ENCODE measurements at regions not wholly inside any gene's neighbourhood (a gene's known extent, or its start where the extent isn't known, plus 50 kb on each side); places are given as distances from the start of the nearest gene placed in this dataset.
"Not testable (repeated sequence)": the region's sequence is repeated elsewhere in the genome, so short reads cannot be mapped to it uniquely, and the experiment has no call there.

DNA sequence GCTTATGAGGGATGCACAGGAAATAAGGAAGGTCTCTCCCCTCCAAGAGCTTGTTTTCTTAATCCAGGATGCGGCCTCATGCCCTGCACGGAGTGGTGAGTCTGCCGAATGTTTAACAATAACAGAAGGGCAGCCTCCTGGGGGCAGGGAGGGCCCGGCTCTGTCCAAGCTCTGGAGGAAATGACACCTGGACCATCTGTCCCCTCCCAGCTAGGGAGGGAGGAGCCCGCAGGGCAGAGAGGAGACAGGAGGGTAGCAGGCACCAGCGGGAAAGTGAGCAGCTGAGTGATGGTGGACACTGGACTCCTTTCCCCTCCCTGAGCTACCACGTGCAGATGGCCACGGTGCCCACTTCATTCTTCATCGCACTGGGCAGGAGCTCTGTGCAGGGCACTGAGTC, 398.2 kb upstream of the MYT1L start:
- TF ChIP-seq, protein P1, sequence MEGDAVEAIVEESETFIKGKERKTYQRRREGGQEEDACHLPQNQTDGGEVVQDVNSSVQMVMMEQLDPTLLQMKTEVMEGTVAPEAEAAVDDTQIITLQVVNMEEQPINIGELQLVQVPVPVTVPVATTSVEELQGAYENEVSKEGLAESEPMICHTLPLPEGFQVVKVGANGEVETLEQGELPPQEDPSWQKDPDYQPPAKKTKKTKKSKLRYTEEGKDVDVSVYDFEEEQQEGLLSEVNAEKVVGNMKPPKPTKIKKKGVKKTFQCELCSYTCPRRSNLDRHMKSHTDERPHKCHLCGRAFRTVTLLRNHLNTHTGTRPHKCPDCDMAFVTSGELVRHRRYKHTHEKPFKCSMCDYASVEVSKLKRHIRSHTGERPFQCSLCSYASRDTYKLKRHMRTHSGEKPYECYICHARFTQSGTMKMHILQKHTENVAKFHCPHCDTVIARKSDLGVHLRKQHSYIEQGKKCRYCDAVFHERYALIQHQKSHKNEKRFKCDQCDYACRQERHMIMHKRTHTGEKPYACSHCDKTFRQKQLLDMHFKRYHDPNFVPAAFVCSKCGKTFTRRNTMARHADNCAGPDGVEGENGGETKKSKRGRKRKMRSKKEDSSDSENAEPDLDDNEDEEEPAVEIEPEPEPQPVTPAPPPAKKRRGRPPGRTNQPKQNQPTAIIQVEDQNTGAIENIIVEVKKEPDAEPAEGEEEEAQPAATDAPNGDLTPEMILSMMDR (IDR thresholded peaks at IDR 0.05; ENCODE audit: low read depth, low read length, missing control alignments) = no peak
- in situ Hi-C loops (cut with HindIII; ENCODE audit: low sequenced_read_pairs) = no loop called here

DNA sequence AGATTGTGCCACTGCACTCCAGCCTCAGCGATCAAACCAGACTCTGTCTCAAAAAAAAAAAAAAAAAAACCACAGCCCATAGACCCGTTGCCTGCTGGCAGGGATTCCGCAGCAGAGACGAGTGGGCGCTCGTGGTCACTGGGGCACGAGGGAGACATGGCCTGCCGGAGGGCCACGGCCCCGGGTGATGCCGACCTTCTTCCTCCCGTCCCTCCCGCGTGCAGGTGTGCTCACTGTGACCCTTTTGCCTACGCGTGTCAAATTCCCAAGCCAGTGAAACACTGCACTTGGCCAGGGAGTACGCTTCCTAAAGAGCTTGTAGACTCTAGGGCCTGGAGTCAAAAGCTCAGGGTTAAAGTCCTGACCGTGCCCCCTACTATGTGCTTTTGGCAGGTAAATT, 397.6 kb upstream of the MYT1L start:
- TF ChIP-seq, protein P1 (IDR thresholded peaks at IDR 0.05; ENCODE audit: low read depth, low read length, missing control alignments) = no peak
- in situ Hi-C loops (cut with HindIII; ENCODE audit: low sequenced_read_pairs) = no loop called here
- H3K4me3 ChIP-seq (ENCODE audit: low read depth, low read length) = no peak overlapping the region
- no peak for DNase-seq (ENCODE audit: low read depth)

More for the DNA sequence above, 398.2 kb upstream of the MYT1L start:
- H3K4me3 ChIP-seq (ENCODE audit: low read depth, low read length) = no peak overlapping the region
- DNase-seq (ENCODE audit: low read depth) = no peak

DNA sequence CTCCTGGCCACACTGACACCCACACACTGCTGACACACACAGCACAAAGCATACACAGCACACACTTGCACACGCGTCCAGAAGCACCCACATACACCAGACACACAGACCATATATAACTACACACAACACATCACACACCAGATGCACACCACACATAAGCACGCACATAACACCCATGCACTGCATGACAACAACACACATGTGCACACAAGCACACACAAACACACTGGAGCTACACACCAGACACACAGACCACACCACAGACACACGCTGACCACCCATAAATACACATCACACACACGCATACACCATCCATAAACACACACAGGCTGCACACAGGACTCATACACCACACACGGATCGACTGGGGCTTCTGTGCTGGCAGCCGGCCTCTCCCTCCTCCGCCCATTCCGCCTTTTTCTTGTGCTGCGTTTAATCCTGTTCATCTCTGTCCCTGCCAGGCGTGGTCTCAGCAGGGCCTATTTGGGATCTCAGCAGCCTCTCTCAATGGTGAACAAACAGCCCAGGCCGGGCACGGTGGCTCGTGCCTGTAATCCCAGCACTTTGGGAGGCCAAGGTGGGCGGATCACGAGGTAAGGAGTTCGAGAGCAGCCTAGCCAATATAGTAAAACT, 396.9 kb upstream of the MYT1L start:
- TF ChIP-seq, protein P1 (IDR thresholded peaks at IDR 0.05; ENCODE audit: low read depth, low read length, missing control alignments) = no peak

DNA sequence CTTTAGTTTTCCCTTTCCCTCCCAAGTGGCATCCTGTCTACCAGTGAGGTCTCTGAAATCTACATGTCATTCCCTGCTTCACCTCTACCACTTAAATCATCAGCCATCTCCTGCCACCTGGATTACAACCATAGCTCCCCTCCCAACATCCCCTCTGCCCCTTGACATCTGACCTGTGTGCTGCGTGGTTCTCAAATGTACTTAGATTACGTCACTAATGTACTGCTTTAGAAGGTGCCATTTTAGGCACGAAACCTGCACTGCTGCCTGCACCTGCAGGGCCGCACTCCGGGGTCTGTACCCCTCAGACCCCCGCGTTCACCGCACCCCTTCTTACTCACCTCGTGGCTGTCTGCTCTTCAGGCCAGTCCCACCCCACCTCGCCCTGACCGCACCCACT, 395.1 kb upstream of the MYT1L start:
- in situ Hi-C loops (cut with HindIII; ENCODE audit: low sequenced_read_pairs) = no loop called here
- no peak overlapping the region for H3K4me3 ChIP-seq (ENCODE audit: low read depth, low read length)
- TF ChIP-seq, protein P1 (IDR thresholded peaks at IDR 0.05; ENCODE audit: low read depth, low read length, missing control alignments) = no peak
- no peak for DNase-seq (ENCODE audit: low read depth)

More for the DNA sequence above, 396.9 kb upstream of the MYT1L start:
- no peak for DNase-seq (ENCODE audit: low read depth)
- in situ Hi-C loops (cut with HindIII; ENCODE audit: low sequenced_read_pairs) = no loop called here
- no peak overlapping the region for H3K4me3 ChIP-seq (ENCODE audit: low read depth, low read length)

DNA sequence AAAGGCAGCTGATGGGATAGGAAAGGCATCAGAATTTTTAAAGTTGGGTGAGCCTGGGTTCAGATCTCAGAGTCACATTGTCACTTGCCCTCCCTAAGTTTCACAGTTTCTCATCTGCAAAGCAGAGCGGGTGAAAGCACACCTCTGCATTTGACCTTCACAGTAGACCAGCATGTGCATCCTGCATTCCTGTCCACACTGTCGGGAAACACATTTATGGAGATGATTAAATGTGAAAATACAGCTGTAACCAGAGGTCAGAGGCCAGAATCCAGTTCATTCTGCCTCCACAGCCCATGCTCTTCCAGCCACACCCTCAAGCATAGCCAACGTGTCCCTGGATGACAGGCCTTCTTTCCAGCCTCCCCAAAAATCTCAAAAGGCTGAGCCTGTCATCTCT, 392.0 kb upstream of the MYT1L start:
- TF ChIP-seq, protein P1 (IDR thresholded peaks at IDR 0.05; ENCODE audit: low read depth, low read length, missing control alignments) = no peak
- in situ Hi-C loops (cut with HindIII; ENCODE audit: low sequenced_read_pairs) = no loop called here
- no peak overlapping the region for H3K4me3 ChIP-seq (ENCODE audit: low read depth, low read length)
- DNase-seq (ENCODE audit: low read depth) = no peak

DNA sequence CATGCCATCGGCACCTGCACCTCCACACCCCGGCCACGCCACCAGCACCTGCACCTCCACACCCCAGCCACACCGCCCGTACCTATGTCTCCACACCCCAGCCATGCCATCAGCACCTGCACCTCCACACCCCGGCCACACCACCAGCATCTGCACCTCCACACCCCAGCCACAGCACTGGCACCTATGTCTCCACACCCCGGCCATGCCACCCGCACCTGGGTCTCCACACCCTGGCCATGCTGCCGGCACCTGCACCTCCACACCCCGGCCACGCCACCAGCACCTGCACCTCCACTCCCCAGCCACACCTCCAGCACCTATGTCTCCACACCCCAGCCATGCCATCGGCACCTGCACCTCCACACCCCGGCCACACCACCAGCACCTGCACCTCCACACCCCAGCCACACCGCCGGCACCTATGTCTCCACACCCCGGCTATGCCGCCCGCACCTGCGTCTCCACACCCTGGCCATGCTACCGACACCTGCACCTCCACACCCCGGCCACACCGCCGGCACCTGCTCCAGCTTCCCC, 390.3 kb upstream of the MYT1L start:
- no peak overlapping the region for H3K4me3 ChIP-seq (ENCODE audit: low read depth, low read length)
- no peak for DNase-seq (ENCODE audit: low read depth)
- TF ChIP-seq, protein P1 (IDR thresholded peaks at IDR 0.05; ENCODE audit: low read depth, low read length, missing control alignments) = no peak
- in situ Hi-C loops (cut with HindIII; ENCODE audit: low sequenced_read_pairs) = no loop called here

DNA sequence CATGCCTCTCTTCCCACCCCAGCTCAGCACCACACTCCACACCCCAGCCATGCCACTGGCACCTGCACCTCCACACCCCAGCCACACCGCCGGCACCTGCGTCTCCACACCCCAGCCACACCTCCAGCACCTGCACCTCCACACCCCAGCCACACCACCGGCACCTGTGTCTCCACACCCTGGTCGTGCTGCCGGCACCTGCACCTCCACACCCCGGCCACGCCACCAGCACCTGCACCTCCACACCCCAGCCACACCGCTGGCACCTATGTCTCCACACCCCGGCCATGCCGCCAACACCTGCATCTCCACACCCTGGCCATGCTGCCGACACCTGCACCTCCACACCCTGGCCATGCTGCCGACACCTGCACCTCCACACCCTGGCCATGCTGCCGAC, 389.7 kb upstream of the MYT1L start:
- DNase-seq (ENCODE audit: low read depth); in situ Hi-C loops (cut with HindIII; ENCODE audit: low sequenced_read_pairs); H3K4me3 ChIP-seq (ENCODE audit: low read depth, low read length): not testable (repeated sequence)

All from astrocyte of the cerebellum (primary cell).